HEK293 (cell line): ENCODE measurements at regions not wholly inside any gene's neighbourhood (a gene's known extent, or its start where the extent isn't known, plus 50 kb on each side); places are given as distances from the start of the nearest gene placed in this dataset.

Source experiments
- KLF9 ChIP-seq: fragments of 450-650 bp; formaldehyde crosslinking; IDR thresholded peaks from 2 replicates; pipeline ENCODE4 v1.5.1; 2016; ENCODE audit warnings: missing biosample characterization, missing genetic modification characterization, low read depth
- MYNN ChIP-seq: fragments of 450-650 bp; formaldehyde crosslinking; IDR thresholded peaks from 2 replicates; pipeline ENCODE4 v1.5.1; 2016; ENCODE audit warnings: missing biosample characterization, missing genetic modification characterization, borderline replicate concordance
- REST ChIP-seq: fragments of 450-650 bp; formaldehyde crosslinking; IDR thresholded peaks from 2 replicates; pipeline ENCODE4 v1.5.1; 2016; ENCODE audit warnings: missing biosample characterization, missing genetic modification characterization
- SP2 ChIP-seq: fragments of 450-650 bp; formaldehyde crosslinking; IDR thresholded peaks from 2 replicates; pipeline ENCODE4 v1.5.1; 2016; ENCODE audit warnings: missing biosample characterization, missing genetic modification characterization
- YY2 ChIP-seq: fragments of 450-650 bp; formaldehyde crosslinking; IDR thresholded peaks from 2 replicates; pipeline ENCODE4 v1.5.1; 2016; ENCODE audit warnings: missing biosample characterization, missing genetic modification characterization
- ZNF791 ChIP-seq: fragments of 450-650 bp; formaldehyde crosslinking; IDR thresholded peaks from 2 replicates; pipeline ENCODE4 v1.5.1; 2016; ENCODE audit warnings: missing biosample characterization, missing genetic modification characterization
- TF ChIP-seq, protein P1 (sequence below): fragments of 450-650 bp; formaldehyde crosslinking; IDR thresholded peaks from 2 replicates; pipeline ENCODE4 v1.5.1; 2016; ENCODE audit warnings: missing biosample characterization, missing genetic modification characterization

- TF ChIP-seq, protein P1, sequence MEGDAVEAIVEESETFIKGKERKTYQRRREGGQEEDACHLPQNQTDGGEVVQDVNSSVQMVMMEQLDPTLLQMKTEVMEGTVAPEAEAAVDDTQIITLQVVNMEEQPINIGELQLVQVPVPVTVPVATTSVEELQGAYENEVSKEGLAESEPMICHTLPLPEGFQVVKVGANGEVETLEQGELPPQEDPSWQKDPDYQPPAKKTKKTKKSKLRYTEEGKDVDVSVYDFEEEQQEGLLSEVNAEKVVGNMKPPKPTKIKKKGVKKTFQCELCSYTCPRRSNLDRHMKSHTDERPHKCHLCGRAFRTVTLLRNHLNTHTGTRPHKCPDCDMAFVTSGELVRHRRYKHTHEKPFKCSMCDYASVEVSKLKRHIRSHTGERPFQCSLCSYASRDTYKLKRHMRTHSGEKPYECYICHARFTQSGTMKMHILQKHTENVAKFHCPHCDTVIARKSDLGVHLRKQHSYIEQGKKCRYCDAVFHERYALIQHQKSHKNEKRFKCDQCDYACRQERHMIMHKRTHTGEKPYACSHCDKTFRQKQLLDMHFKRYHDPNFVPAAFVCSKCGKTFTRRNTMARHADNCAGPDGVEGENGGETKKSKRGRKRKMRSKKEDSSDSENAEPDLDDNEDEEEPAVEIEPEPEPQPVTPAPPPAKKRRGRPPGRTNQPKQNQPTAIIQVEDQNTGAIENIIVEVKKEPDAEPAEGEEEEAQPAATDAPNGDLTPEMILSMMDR (tag by site-specific recombination) = no peak
- TF ChIP-seq MYNN (tag by site-specific recombination) (no peak), YY2 (tag by site-specific recombination) (no peak), ZNF791 (tag by site-specific recombination) (no peak), SP2 (tag by site-specific recombination) (no peak), REST (no peak), KLF9 (tag by site-specific recombination) (no peak)
Measured at GRCh38 chr11:109865548-109866186, 227.5 kb upstream of the ZC3H12C start.
